Stimulated activated naive CD8-positive, alpha-beta T cell treated with anti-CD3 and anti-CD28 coated beads, Interleukin-15, Interleukin-2, amounts not matched to agents 100 ng/mL and 50 ng/mL, for 24 hours (primary cell): ENCODE measurements at regions not wholly inside any gene's neighbourhood (a gene's known extent, or its start where the extent isn't known, plus 50 kb on each side); places are given as distances from the start of the nearest gene placed in this dataset.

Experiments used
- H3K27ac Mint-ChIP-seq: one replicate; pipeline ENCODE4 v1.8.0; 2021; ENCODE audit warnings: mild to moderate bottlenecking, mixed read lengths
- H3K27me3 Mint-ChIP-seq: one replicate; pipeline ENCODE4 v1.8.0; 2021; ENCODE audit warnings: mixed read lengths
- H3K36me3 Mint-ChIP-seq: one replicate; pipeline ENCODE4 v1.8.0; 2021; ENCODE audit warnings: low read depth, mixed read lengths
- H3K4me1 Mint-ChIP-seq: one replicate; pipeline ENCODE4 v1.8.0; 2021; ENCODE audit warnings: low read depth, mixed read lengths
- H3K4me3 Mint-ChIP-seq: one replicate; pipeline ENCODE4 v1.8.0; 2021; ENCODE audit warnings: mild to moderate bottlenecking, mixed read lengths
- H3K9me3 Mint-ChIP-seq: one replicate; pipeline ENCODE4 v1.8.0; 2021; ENCODE audit warnings: mixed read lengths

DNA sequence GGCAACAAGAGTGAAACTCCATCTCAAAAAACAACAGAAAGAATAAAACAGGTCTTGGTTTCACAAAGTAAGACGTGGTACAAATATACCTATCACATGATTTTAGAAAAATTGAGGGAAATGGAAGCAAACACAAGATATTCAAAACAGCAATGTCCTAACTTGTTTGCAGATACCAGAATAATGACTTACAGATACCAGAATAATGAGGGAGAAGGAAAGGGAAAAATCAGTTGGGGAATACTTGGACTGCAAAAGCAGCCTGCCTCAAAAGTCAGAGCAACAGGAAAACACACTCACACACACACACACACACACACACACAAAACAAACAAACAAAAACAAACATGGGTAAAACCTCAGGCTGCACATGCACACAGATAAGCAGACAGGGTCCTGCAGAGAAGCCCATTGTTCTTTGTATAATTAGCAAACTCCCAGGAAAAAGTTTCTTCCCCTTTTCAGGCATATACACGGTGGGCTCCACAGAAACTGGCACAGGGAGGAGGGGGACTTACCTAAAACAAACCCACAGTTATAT is 65.7 kb upstream of the CAPRIN2 start:
- H3K4me3 Mint-ChIP-seq, result no peak overlapping the region
- no peak overlapping the region for H3K27ac Mint-ChIP-seq
- no peaks in the 10 kb centered on the region for H3K9me3 Mint-ChIP-seq
- H3K36me3 Mint-ChIP-seq, result no peaks in the 10 kb centered on the region
- peaks cover 19% of the 10 kb centered on the region for H3K4me1 Mint-ChIP-seq
- peaks cover 70% of the 10 kb centered on the region for H3K27me3 Mint-ChIP-seq

DNA sequence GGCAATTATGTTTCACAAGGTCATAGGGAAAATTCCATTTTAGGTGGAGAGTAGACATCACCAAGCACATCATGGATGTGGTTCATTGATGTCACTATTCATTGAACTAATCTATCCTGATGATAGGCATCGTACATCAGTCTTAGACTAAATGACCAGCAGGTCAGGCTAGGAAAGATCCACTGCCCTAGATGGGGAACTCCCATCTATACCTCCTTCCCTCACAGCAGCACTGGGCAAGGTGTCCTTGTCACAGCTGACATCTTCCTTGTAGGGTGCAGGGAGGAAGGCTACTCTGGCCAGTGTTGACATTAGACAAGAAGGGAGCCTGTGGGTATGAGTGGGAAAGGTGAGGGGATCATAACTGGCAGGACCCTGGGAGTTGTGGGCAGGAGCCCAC is 63.8 kb upstream of the CAPRIN2 start:
- Mint-ChIP-seq H3K4me3 (no peak overlapping the region), H3K36me3 (no peaks in the 10 kb centered on the region)

DNA sequence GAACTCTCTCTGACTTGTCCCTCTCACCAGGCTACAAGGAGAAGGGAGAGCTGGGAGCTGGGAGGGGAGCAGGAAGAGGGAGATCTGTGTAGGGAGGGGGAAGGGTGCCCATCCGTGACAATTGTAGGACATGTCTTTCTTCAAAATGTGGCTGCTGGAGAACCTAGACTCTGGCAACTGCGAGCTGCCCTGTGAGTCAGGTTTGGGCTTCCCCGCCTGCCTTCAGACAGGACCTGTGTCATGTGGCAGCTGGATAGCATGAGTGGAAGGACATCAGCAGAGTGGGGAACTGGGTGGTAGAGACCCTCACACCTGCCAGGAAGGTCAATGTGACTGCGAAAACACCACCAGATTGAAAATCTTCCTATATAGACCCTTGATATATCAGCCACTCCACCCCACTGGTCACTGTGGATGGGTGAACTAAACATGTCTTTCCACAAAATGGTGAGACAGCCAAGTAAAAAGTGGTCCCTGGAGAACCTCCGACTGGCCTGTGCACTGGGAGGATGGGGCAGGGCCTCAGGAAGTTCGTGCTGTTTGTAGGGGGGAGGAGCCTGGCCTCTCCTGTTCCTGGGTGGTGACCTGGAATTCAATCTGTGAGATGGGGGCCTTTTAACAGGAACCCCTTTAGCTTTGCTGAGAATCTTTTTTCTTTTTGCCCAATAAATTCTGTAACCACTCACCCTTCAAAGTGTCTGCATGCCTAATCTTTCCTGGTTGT is 62.2 kb upstream of the CAPRIN2 start:
- peaks cover 4% of the 10 kb centered on the region for H3K4me1 Mint-ChIP-seq
- no peak overlapping the region for H3K4me3 Mint-ChIP-seq
- H3K9me3 Mint-ChIP-seq, result no peaks in the 10 kb centered on the region
- H3K36me3 Mint-ChIP-seq, result no peaks in the 10 kb centered on the region
- no peak overlapping the region for H3K27ac Mint-ChIP-seq
- peaks cover 61% of the 10 kb centered on the region for H3K27me3 Mint-ChIP-seq

More for the DNA sequence above, 63.8 kb upstream of the CAPRIN2 start:
- Mint-ChIP-seq H3K27ac (no peak overlapping the region), H3K4me1 (peaks cover 19% of the 10 kb centered on the region), H3K27me3 (peaks cover 65% of the 10 kb centered on the region), H3K9me3 (no peaks in the 10 kb centered on the region)

DNA sequence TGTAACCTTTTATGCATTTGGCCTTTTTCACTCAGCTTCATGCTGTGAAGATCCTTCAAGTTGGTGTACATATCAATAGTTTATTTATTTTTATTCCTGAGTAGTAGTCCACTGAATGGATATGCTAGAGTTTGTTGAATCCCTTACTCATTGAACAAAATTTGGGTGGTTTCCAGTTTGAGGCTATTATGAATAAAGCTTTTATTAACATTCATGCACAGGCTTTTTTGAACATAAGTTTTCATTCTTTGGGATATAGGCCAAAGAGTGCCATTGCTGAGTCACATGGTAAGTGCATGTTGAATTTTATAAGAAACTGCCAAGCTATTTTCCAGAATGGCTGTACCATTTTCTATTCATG is 59.5 kb upstream of the CAPRIN2 start:
- H3K9me3 Mint-ChIP-seq, result no peaks in the 10 kb centered on the region
- peaks cover 43% of the 10 kb centered on the region for H3K27me3 Mint-ChIP-seq
- no peaks in the 10 kb centered on the region for H3K4me1 Mint-ChIP-seq
- H3K4me3 Mint-ChIP-seq, result no peak overlapping the region
- H3K36me3 Mint-ChIP-seq, result no peaks in the 10 kb centered on the region
- H3K27ac Mint-ChIP-seq, result no peak overlapping the region

DNA sequence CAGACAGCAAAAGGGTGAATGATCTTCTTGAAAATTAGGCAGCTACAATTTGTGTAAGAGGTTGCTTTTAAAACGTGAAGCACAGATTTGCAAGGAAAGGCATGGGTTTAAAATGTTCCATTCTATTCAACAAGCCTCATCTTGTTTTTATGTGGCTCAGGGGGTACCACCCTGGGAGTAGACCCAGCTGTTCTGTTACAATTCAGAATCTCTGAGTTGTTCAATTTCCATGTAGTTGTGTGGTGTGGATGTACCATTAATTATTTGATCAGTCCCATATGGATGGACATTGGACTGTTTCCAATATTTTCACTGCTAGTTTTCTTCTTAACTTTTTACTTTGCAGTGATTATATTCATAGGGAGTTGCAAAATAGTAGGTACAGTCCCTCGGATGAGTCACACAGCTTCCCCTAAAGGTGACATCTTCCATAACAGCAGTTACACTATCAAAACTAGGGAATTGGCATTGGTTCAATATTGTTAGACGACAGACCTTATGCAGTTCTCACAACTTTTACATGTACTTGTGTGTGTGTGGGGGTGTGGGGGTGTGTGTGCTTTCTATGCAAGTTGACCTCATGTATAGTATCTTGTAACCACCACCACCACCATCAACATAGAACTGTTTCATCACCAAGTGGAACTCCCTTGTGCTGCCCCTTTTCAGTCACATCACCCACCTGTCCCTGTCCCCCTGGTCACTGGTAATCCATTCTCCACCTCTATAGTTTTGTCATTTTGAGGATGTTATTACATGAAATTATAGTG is 59.0 kb upstream of the CAPRIN2 start:
- Mint-ChIP-seq H3K36me3 (no peaks in the 10 kb centered on the region), H3K4me3 (no peak overlapping the region), H3K4me1 (no peaks in the 10 kb centered on the region), H3K9me3 (no peaks in the 10 kb centered on the region), H3K27me3 (peaks cover 39% of the 10 kb centered on the region), H3K27ac (no peak overlapping the region)

DNA sequence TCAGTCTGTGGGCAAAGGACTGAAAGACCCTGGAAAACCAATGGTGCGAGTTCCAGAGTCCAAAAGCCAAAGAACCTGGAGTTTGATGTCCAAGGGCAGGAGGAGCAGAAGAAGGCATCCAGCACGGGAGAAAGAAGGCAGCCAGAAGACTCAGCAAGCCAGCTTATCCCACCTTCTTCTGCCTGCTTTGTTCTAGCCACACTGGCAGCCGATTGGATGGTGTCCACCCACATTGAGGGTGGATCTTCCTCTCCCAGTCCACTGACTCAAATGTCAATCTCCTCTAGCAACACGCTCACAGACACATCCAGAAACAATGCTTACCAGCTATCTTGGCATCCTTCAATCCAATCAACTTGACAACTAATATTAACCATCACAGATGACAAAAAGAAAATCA is 57.2 kb upstream of the CAPRIN2 start:
- Mint-ChIP-seq H3K4me1 (no peaks in the 10 kb centered on the region), H3K36me3 (peaks cover 4% of the 10 kb centered on the region), H3K4me3 (no peak overlapping the region), H3K9me3 (peaks cover 4% of the 10 kb centered on the region), H3K27me3 (peaks cover 43% of the 10 kb centered on the region), H3K27ac (no peak overlapping the region)

DNA sequence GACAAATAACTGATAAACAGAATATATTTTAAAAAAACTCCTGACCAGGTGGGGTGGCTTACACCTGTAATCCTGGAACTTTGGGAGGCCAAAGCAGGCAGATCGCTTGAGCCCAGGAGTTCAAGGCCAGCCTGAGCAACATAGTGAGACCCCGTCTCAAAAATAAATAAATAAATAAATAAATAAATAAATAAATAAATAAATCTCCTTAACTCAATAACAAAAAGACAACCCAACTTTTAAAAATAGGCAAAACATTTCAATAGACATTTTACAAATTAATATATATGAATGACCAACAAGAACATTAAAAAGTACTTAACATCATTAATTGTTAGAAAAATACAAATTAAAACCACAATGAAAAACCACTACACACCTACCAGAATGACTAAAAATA is 56.2 kb upstream of the CAPRIN2 start:
- Mint-ChIP-seq H3K27ac (no peak overlapping the region), H3K9me3 (peaks cover 4% of the 10 kb centered on the region), H3K4me3 (no peak overlapping the region), H3K36me3 (peaks cover 4% of the 10 kb centered on the region), H3K4me1 (no peaks in the 10 kb centered on the region), H3K27me3 (peaks cover 37% of the 10 kb centered on the region)

DNA sequence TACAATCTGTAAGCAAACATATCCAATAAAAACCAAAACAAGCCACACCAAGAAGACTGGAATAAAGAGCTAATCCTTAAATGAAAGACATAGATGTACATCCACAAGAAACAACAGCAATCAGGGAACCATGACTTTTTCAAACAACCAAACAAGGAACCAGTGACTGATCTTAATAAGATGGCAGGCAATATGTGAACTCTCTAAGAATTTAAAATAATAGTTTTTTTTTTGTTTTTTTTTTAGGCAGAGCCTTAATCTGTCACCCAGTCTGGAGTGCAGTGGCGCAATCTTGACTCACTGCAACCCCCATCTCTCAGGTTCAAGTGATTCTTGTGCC is 52.9 kb upstream of the CAPRIN2 start:
- H3K27me3 Mint-ChIP-seq, result peaks cover 26% of the 10 kb centered on the region
- H3K36me3 Mint-ChIP-seq, result peaks cover 4% of the 10 kb centered on the region
- H3K4me1 Mint-ChIP-seq, result no peaks in the 10 kb centered on the region
- peak overlapping the region; percentile 58 for H3K27ac Mint-ChIP-seq
- H3K4me3 Mint-ChIP-seq, result no peak overlapping the region
- peaks cover 4% of the 10 kb centered on the region for H3K9me3 Mint-ChIP-seq

DNA sequence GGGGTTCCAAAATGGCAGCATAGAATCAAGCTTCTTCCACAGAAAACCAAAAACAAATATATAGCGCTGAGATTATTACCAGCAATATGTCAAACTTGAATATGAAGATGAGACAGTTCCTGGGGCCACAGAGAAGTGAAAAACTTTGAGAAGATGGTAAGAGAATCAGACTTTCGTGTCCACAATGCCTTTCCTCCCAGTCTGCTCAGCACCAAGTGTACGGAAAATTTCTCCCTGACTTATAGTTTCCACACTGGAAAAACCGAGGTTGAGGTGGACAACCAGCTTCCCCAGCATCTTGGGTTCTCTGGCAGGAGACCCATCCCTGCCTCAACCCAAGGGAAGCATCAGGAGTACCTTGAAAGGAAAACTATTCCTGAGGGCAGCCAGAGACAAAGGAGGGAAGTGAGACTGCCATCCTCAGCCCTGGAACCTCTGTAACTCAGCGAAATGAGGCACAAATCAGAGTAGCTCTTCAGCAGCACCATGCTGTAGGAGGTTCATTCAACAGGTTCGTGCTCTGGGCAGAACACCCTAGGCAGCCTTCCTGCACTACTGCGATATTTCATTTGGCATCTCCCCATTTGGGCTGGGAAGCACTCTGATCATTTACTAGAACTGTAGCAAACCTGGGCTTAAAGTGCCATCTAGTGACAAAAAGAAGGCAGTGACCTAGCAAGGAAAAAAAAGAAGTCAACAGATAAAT is 52.4 kb upstream of the CAPRIN2 start:
- Mint-ChIP-seq H3K4me1 (no peaks in the 10 kb centered on the region), H3K9me3 (peaks cover 4% of the 10 kb centered on the region), H3K4me3 (no peak overlapping the region), H3K27me3 (peaks cover 24% of the 10 kb centered on the region), H3K27ac (peak overlapping the region; percentile 58), H3K36me3 (peaks cover 4% of the 10 kb centered on the region)

DNA sequence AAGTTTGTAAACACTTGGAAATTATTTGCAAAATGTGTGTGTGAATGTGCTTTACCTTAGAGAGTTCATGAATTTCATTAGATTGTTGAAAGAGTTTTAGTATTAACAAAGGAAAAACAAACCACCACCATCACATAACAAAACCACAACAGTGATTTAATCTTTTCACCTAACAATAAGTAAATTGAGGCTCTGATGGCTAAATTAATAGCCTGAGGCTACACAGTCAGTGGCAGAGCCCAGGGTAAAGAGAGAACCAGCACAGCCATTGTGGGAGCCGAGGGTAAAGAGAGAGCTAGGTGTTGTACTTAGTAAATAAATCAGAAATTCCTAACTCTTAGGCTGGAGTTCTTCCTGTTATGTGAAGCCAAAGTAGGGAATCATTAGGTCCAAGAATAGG is 51.2 kb upstream of the CAPRIN2 start:
- no peaks in the 10 kb centered on the region for H3K4me1 Mint-ChIP-seq
- peaks cover 23% of the 10 kb centered on the region for H3K27me3 Mint-ChIP-seq
- H3K4me3 Mint-ChIP-seq, result no peak overlapping the region
- peaks cover 4% of the 10 kb centered on the region for H3K9me3 Mint-ChIP-seq
- peaks cover 4% of the 10 kb centered on the region for H3K36me3 Mint-ChIP-seq
- no peak overlapping the region for H3K27ac Mint-ChIP-seq
